Dedifferentiated amniotic fluid mesenchymal stem cell (primary cell): ENCODE measurements at regions not wholly inside any gene's neighbourhood (a gene's known extent, or its start where the extent isn't known, plus 50 kb on each side); places are given as distances from the start of the nearest gene placed in this dataset.
"Not testable (repeated sequence)": the region's sequence is repeated elsewhere in the genome, so short reads cannot be mapped to it uniquely, and the experiment has no call there.

Experiments used
- DNase-seq: peaks from one replicate; pipeline ENCODE4 v3.0.0-alpha.2; 2016; ENCODE audit errors: extremely low spot score

DNA sequence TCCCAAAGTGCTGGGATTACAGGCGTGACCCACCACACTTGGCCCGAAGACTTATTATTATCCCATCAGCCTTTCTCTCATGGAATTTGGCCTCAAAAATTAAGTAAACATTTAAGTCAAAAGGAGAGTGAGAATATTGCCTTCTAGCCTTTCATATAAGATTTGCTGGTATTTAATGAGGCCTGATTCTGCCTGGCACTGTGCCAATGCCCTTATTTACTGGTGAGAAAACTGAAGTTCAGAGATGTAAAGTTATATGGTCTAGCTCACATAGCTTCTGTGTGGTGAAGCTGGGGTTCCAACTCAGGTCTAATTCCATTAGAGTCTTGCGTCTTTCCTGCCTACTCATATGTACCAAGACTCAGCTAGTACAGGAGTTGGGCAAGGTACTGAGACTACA lies 260.2 kb downstream of the SDHAF3 start:
- DNase-seq = peak; percentile 8

- peak; percentile 3 for DNase-seq
These were observed 264.5 kb downstream of the SDHAF3 start for GRCh38 chr7:97381815-97382554.

DNA sequence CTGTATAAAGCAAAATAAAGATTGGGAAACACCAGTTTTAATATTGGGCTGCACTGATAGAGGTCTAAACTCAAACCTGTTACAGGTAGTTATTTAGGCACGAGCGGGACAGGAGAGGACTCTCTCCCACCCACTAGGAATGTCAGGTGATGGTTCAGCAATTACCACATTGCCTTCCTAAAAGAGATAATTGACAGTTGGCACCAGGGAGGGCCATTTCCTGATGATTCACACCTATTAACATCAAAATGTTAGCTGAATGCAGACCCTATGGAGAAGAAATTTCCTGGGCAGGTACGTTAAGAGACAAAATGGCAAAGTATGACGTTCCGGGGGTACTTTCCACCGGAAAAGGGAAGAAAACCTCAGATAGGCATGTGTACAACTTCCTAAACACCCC lies 272.6 kb downstream of the SDHAF3 start:
- peak; percentile 13 for DNase-seq

GRCh38 chr7:97390915-97391593 lies 273.6 kb downstream of the SDHAF3 start:
- DNase-seq = peak; percentile 9

DNA sequence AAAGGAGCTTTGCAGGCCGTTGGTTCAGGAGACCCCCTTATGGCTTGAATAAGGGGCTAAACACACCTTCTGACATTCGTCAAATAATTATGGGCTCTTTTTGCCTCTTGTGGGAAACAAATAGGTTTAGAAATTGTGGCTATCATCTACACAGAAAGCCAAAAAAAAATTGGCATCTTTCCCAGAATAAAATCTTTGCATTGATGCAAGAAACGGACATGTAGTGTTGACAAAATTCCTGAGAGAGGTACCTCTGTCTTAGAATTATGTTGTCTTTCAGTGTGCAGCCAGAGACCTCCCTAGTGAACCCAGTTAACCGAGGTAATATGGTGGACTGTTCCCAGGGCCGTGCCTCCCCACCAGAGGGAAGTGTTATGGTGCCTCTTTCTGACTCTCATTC lies 283.9 kb downstream of the SDHAF3 start:
- no peak for DNase-seq

DNA sequence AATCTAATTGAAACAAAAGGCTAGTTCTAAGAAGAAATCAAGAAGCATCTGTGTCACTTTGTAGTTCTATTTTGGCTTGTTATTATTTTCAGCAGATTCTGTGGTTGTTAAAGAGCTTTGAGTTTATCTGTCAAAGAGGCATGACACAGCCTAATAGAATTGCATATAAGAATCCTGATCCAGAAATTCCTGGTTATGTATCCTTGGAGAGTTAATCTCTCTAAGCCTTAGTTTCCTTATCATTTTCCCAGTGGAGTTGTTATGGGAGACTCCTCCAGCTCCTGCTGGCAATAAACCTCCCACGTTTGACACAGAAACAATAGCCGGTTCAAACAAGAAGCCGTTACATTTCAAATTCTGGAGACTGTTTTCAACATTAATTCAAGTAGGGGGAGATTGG lies 288.3 kb downstream of the SDHAF3 start:
- DNase-seq = no peak

GRCh38 chr7:97407106-97407505 lies 289.6 kb downstream of the SDHAF3 start:
- DNase-seq = no peak

GRCh38 chr7:97409346-97409745 lies 291.8 kb downstream of the SDHAF3 start:
- DNase-seq = no peak

GRCh38 chr7:97418312-97418711 lies 300.8 kb downstream of the SDHAF3 start:
- DNase-seq = no peak

DNA sequence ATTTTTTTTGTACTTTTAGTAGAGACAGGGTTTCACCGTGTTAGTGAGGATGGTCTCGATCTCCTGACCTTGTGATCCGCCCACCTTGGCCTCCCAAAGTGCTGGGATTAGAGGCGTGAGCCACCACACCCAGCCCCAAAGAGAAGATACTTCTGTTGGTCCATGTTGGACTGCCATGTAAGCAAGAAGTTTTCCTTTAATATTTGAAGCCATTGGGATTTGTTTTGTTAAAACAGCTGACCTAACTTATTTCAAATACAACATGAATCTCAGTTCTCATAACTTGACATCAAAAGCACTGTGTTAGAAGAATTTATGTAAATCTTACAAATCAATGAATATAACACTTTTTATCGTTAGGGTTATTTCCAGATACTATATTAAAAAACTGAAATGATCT lies 302.4 kb downstream of the SDHAF3 start:
- no peak for DNase-seq

- no peak for DNase-seq
These were observed 303.9 kb downstream of the SDHAF3 start for GRCh38 chr7:97421307-97421930.

- DNase-seq = no peak
These were observed 304.5 kb downstream of the SDHAF3 start for GRCh38 chr7:97422046-97422445.

DNA sequence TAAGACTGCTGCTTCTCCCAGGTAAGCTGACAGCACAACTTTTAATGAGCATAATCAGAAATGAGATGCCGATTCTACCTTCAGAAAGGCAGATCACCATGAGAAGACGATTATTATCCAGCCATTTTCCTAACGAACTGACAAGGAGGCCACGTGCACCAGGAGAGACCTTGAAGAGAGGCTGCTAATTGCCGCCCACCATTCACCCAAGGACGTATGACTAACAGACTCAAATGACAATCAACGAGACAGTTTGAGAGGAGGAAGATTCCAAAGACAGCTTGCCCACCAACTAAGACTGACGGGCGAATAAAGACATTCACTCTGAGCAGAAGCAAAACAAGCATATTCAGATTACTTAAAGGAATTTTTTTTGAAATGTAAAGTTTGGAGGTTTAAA lies 301.9 kb upstream of the TAC1 start:
- no peak for DNase-seq

- DNase-seq = no peak
These were observed 292.2 kb upstream of the TAC1 start for GRCh38 chr7:97439637-97440214.

DNA sequence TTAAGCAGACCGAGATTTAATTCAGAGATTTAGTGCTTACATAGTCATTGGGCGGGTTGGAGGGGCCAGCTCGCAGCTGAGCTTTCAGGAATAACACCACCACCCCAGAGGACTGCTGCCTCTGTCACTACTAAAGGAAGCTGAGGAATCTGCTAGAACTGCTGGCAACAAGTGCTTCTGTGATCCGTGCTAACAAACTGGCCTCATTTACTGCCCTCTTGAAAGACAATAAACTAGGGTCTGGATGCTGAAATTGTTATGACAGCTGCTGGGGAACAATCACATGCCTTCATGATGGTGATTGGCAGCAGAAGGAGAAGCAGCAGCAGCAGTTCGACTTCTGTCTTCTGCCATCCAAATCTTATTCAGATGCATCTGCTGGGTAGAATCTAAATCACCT lies 285.5 kb upstream of the TAC1 start:
- DNase-seq = no peak

DNA sequence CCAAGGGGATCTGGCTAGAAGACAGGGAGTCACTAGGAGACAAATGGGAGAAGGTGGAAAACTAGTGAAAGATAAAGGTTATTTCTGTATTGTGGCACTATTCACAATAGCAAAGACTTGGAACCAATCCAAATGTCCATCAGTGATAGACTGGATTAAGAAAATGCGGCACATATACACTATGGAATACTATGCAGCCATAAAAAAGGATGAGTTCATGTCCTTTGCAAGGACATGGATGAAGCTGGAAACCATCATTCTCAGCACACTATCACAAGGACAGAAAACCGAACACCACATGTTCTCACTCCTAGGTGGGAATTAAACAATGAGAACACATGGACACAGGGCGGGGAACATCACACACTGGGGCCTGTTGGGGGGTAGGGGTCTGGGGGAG lies 282.4 kb upstream of the TAC1 start:
- DNase-seq = not testable (repeated sequence)

DNA sequence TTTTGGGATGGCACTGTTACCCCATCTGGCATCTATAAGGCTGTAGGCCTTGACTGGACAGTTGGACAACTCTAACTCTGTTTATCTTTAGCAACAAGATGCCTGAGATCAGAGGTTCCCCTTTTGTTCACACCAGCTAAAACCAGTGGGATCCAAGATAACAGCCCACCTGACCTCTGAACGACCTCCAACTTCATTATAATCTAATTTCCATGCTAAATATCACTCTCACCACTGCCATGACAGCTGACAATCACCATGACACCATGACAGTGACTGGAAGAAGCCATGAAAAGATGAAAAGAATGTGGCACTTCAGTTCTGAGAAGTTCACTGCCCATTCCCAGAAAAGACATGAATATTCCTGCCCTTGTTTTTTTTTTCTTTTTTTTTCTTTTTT lies 281.4 kb upstream of the TAC1 start:
- no peak for DNase-seq

DNA sequence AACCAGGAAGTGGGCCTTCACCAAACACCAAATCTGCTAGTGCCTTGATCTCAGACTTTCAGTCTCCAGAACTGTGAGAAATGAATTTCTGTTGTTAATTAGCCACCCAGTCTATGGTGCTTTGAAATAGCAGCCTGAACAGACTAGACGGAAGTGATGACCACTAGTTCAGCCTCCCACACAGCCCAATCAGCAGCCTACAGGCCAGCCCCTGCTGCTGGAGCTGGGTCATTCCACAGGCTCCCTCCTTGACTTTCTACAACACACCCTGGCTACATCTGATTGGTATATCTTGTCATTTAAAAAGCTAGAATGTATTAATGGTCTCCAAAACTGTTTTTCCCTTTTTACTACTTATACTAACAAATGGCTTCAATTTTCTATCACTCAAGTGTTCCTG lies 277.2 kb upstream of the TAC1 start:
- no peak for DNase-seq

GRCh38 chr7:97457054-97457453 lies 274.8 kb upstream of the TAC1 start:
- DNase-seq = no peak

- no peak for DNase-seq
These were observed 271.5 kb upstream of the TAC1 start for GRCh38 chr7:97460433-97460832.

GRCh38 chr7:97461596-97461995 lies 270.3 kb upstream of the TAC1 start:
- no peak for DNase-seq

GRCh38 chr7:97466071-97466470 lies 265.8 kb upstream of the TAC1 start:
- DNase-seq = no peak
